Peyer's patch (tissue), 4 donors: ENCODE measurements at regions not wholly inside any gene's neighbourhood (a gene's known extent, or its start where the extent isn't known, plus 50 kb on each side); places are given as distances from the start of the nearest gene placed in this dataset.

Source experiments
- POLR2A ChIP-seq, 2 donors: fragments of 450-650 bp; IDR thresholded peaks; one replicate each; pipeline ENCODE4 v1.5.1; 2017; ENCODE audit warnings: antibody characterized with exemption in 2 of 2, mild to moderate bottlenecking in 2 of 2, moderate library complexity in 2 of 2
- TF ChIP-seq, protein P1 (sequence below), 6 experiments: fragments of 450-650 bp in 4 of 6; fragments of 200-600 bp in 2 of 6; sonication (generic) in 1 of 6; IDR thresholded peaks; one replicate each; pipeline ENCODE4 v1.5.1; 2017 to 2019; ENCODE audit warnings: antibody characterized with exemption in 6 of 6, mild to moderate bottlenecking in 3 of 6, moderate library complexity in 1 of 6

DNA sequence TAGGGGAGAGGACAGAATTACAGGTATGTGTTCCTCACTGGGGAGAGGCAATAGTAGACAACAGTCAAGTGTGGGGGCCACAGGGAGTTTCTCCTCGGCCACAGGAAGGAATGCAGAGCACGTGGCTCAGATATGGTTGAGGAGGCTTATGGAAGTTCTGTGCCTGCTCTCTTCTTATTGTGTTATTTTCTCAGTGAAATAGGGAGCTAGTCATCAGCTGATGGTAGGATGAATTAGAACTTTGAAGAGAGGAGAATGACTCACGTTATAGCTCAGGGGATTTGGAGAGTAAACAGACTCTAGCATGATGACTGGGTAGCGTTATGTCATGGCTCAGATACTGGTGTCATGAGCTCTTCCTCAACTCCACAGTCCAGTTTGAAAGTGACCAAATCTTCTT is 308.3 kb upstream of the IGFBP3 start:
- TF ChIP-seq, protein P1, sequence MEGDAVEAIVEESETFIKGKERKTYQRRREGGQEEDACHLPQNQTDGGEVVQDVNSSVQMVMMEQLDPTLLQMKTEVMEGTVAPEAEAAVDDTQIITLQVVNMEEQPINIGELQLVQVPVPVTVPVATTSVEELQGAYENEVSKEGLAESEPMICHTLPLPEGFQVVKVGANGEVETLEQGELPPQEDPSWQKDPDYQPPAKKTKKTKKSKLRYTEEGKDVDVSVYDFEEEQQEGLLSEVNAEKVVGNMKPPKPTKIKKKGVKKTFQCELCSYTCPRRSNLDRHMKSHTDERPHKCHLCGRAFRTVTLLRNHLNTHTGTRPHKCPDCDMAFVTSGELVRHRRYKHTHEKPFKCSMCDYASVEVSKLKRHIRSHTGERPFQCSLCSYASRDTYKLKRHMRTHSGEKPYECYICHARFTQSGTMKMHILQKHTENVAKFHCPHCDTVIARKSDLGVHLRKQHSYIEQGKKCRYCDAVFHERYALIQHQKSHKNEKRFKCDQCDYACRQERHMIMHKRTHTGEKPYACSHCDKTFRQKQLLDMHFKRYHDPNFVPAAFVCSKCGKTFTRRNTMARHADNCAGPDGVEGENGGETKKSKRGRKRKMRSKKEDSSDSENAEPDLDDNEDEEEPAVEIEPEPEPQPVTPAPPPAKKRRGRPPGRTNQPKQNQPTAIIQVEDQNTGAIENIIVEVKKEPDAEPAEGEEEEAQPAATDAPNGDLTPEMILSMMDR (IDR thresholded peaks at IDR 0.05) = no peak
- no peak for TF ChIP-seq POLR2A (IDR thresholded peaks at IDR 0.05)
